Esophagus squamous epithelium (tissue), 4 donors: ENCODE measurements at regions not wholly inside any gene's neighbourhood (a gene's known extent, or its start where the extent isn't known, plus 50 kb on each side); places are given as distances from the start of the nearest gene placed in this dataset.

Experiments
- POLR2A ChIP-seq, 4 donors: fragments of 450-650 bp; IDR thresholded peaks; one replicate each; pipeline ENCODE4 v1.6.1; 2017; ENCODE audit warnings: antibody characterized with exemption in 4 of 4, mild to moderate bottlenecking in 4 of 4, moderate library complexity in 3 of 4
- TF ChIP-seq, protein P1 (sequence below), 6 experiments: fragments of 450-650 bp in 4 of 6; fragments of 200-600 bp in 2 of 6; sonication (generic) in 2 of 6; IDR thresholded peaks; one replicate each; pipeline ENCODE4 v1.5.1; 2016 to 2019; ENCODE audit warnings: antibody characterized with exemption in 6 of 6, mild to moderate bottlenecking in 4 of 6, moderate library complexity in 4 of 6

DNA sequence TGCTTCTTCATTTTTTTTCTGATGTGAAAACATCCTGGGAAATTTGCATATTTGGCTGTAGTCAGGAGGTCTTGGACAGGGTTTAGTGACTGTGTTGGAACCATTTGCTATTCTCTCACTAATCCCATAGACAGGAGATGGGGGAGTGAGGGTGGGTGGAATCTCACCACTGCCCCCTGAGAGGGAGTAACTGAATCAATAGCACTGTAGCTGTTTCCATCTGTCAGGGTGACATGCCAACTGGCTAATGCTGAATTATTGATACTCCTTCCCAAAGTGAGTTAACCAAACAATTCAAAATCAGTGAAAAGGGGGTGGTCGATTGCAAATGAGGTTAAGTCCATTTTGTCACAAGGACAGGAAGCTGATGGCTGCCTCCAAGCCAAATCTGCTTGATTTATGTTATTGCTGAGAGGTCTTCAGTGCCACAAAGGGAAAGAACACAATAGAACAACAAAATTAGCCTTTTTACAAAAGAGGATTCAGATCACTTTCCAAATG is 55.1 kb upstream of the B3GAT2 start:
- TF ChIP-seq, protein P1, sequence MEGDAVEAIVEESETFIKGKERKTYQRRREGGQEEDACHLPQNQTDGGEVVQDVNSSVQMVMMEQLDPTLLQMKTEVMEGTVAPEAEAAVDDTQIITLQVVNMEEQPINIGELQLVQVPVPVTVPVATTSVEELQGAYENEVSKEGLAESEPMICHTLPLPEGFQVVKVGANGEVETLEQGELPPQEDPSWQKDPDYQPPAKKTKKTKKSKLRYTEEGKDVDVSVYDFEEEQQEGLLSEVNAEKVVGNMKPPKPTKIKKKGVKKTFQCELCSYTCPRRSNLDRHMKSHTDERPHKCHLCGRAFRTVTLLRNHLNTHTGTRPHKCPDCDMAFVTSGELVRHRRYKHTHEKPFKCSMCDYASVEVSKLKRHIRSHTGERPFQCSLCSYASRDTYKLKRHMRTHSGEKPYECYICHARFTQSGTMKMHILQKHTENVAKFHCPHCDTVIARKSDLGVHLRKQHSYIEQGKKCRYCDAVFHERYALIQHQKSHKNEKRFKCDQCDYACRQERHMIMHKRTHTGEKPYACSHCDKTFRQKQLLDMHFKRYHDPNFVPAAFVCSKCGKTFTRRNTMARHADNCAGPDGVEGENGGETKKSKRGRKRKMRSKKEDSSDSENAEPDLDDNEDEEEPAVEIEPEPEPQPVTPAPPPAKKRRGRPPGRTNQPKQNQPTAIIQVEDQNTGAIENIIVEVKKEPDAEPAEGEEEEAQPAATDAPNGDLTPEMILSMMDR (IDR thresholded peaks at IDR 0.05), result no peak
- no peak for TF ChIP-seq POLR2A (IDR thresholded peaks at IDR 0.05)
